ENCODE measurements at regions not wholly inside any gene's neighbourhood (a gene's known extent, or its start where the extent isn't known, plus 50 kb on each side); places are given as distances from the start of the nearest gene placed in this dataset.

- TF ChIP-seq CTCF (IDR thresholded peaks at IDR 0.05) (no peak), POLR2A (IDR thresholded peaks at IDR 0.05) (no peak)
Observed at GRCh38 chr10:123522702-123523312, 143.3 kb upstream of the GPR26 start.

All from lower leg skin (tissue), 3 donors.